NT2/D1 (cell line): ENCODE measurements at regions not wholly inside any gene's neighbourhood (a gene's known extent, or its start where the extent isn't known, plus 50 kb on each side); places are given as distances from the start of the nearest gene placed in this dataset.

ENCODE experiments used
- SUZ12 ChIP-seq: IDR thresholded peaks from 2 replicates; pipeline ENCODE4 v1.6.1; 2011; ENCODE audit not compliant: insufficient read length, insufficient read depth; ENCODE audit errors: extremely low read depth
- YY1 ChIP-seq: IDR thresholded peaks from 2 replicates; pipeline ENCODE4 v1.6.1; 2011; ENCODE audit not compliant: insufficient read length, insufficient read depth
- ZNF274 ChIP-seq: IDR thresholded peaks from 2 replicates; pipeline ENCODE4 v1.6.1; 2011; ENCODE audit warnings: mild to moderate bottlenecking, low read depth, low read length

- TF ChIP-seq YY1 (no peak), ZNF274 (no peak), SUZ12 (no peak)
Measured at GRCh38 chr5:134462047-134462575, 50.4 kb upstream of the CDKN2AIPNL start.
